Ammon's horn (tissue), 1 donor: ENCODE measurements at regions not wholly inside any gene's neighbourhood (a gene's known extent, or its start where the extent isn't known, plus 50 kb on each side); places are given as distances from the start of the nearest gene placed in this dataset.

Source experiments
- DNase-seq: peaks from one replicate; pipeline ENCODE4 v3.0.0-alpha.2; 2016; ENCODE audit warnings: low spot score

- DNase-seq: no peak
Measured at GRCh38 chr10:69684020-69684980, 54.3 kb downstream of the FAM241B start.

- no peak for DNase-seq
Measured at GRCh38 chr10:69684981-69685353, 54.9 kb downstream of the FAM241B start.

GRCh38 chr10:69685426-69685801 is 55.4 kb downstream of the FAM241B start:
- DNase-seq: no peak

- no peak for DNase-seq
Measured at GRCh38 chr10:69685802-69686585, 55.9 kb downstream of the FAM241B start.

- no peak for DNase-seq
Measured at GRCh38 chr10:69686866-69687265, 56.8 kb downstream of the FAM241B start.

- DNase-seq: no peak
Measured at GRCh38 chr10:69687426-69687825, 57.4 kb downstream of the FAM241B start.

- no peak for DNase-seq
Measured at GRCh38 chr10:69692267-69692666, 62.2 kb downstream of the FAM241B start.

- no peak for DNase-seq
Measured at GRCh38 chr10:69692891-69693290, 62.8 kb downstream of the FAM241B start.

- no peak for DNase-seq
Measured at GRCh38 chr10:69693886-69694285, 63.8 kb downstream of the FAM241B start.

GRCh38 chr10:69696073-69696731 is 66.2 kb downstream of the FAM241B start:
- no peak for DNase-seq

- DNase-seq: no peak
Measured at GRCh38 chr10:69697006-69697405, 67.0 kb downstream of the FAM241B start.

- DNase-seq: no peak
Measured at GRCh38 chr10:69703256-69703655, 73.2 kb downstream of the FAM241B start.

- no peak for DNase-seq
Measured at GRCh38 chr10:69703766-69704630, 74.0 kb downstream of the FAM241B start.

GRCh38 chr10:69709366-69709941 is 79.4 kb downstream of the FAM241B start:
- DNase-seq: no peak

- no peak for DNase-seq
Measured at GRCh38 chr10:69710008-69710888, 80.2 kb downstream of the FAM241B start.

- DNase-seq: no peak
Measured at GRCh38 chr10:69712342-69712741, 82.3 kb downstream of the FAM241B start.

- DNase-seq: no peak
Measured at GRCh38 chr10:69714572-69714971, 84.5 kb downstream of the FAM241B start.

GRCh38 chr10:69715156-69715898 is 85.3 kb downstream of the FAM241B start:
- DNase-seq: no peak

GRCh38 chr10:69715899-69716606 is 85.7 kb upstream of the COL13A1 start:
- DNase-seq: no peak
